ENCODE measurements at regions not wholly inside any gene's neighbourhood (a gene's known extent, or its start where the extent isn't known, plus 50 kb on each side); places are given as distances from the start of the nearest gene placed in this dataset.

DNA sequence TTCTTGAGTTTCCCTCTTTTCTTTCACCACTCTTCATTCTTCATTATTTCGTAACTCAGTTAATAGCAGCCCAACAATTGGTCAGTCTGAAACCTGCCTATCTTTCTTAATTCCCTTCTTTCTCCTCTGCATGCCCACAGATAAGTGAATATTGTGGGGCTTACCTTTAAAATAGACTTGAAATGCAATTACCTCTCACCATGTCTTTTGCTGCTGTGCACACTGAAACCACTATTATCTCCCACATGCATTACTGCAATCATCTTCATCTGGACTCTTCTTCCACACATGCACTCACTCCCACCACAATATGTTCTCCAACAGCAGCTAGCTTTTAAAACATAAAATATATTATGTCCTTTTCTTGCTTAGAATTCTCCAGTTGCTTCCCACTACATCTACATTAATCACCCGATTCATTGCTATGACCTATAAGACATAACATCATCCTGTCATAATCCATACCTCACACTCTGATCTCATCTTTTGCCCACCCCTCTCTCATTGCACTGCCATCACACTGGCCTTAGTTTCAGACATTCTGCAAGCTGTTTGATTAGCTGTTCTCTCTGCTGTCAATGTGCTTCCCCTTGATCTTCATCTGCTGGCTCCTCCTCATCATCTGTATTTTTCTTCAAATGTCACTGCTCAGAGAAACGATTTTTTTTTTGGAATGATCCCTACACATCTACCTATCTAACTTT is 304.8 kb downstream of the PTPRC start:
- H3K4me1 ChIP-seq (ENCODE audit: insufficient read depth, low read length, severe bottlenecking): peaks cover 32% of the 10 kb centered on the region
- H3K4me2 ChIP-seq (ENCODE audit: low read length): no peak overlapping the region
- no peaks in the 10 kb centered on the region for H3K27me3 ChIP-seq (ENCODE audit: insufficient read depth, low read length)
- no peak overlapping the region for H3K9ac ChIP-seq (ENCODE audit: low read length)
- H3K36me3 ChIP-seq (ENCODE audit: insufficient read depth, low read length): no peaks in the 10 kb centered on the region
- H4K20me1 ChIP-seq (ENCODE audit: insufficient read depth, low read length): no peaks in the 10 kb centered on the region
- no peaks in the 10 kb centered on the region for H3K9me3 ChIP-seq (ENCODE audit: low read length)
- TF ChIP-seq, protein P1, sequence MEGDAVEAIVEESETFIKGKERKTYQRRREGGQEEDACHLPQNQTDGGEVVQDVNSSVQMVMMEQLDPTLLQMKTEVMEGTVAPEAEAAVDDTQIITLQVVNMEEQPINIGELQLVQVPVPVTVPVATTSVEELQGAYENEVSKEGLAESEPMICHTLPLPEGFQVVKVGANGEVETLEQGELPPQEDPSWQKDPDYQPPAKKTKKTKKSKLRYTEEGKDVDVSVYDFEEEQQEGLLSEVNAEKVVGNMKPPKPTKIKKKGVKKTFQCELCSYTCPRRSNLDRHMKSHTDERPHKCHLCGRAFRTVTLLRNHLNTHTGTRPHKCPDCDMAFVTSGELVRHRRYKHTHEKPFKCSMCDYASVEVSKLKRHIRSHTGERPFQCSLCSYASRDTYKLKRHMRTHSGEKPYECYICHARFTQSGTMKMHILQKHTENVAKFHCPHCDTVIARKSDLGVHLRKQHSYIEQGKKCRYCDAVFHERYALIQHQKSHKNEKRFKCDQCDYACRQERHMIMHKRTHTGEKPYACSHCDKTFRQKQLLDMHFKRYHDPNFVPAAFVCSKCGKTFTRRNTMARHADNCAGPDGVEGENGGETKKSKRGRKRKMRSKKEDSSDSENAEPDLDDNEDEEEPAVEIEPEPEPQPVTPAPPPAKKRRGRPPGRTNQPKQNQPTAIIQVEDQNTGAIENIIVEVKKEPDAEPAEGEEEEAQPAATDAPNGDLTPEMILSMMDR (IDR thresholded peaks at IDR 0.05; ENCODE audit: low read length): no peak
- no peak for TF ChIP-seq EZH2 (IDR thresholded peaks at IDR 0.05; ENCODE audit: borderline replicate concordance, low read length)
- no peaks in the 10 kb centered on the region for H3K9me2 ChIP-seq (ENCODE audit: low read depth, low read length)
- H3K4me3 ChIP-seq (ENCODE audit: low read depth, low read length, poor library complexity, severe bottlenecking): no peak overlapping the region
- no peak overlapping the region for H3K27ac ChIP-seq (ENCODE audit: low read depth, low read length, poor library complexity, severe bottlenecking)
- H2AFZ ChIP-seq (ENCODE audit: low read length): no peak overlapping the region
- no peaks in the 10 kb centered on the region for H3F3A ChIP-seq (ENCODE audit: insufficient read depth, low read length)
- H3K79me2 ChIP-seq (ENCODE audit: insufficient read depth, low read length): no peaks in the 10 kb centered on the region

DNA sequence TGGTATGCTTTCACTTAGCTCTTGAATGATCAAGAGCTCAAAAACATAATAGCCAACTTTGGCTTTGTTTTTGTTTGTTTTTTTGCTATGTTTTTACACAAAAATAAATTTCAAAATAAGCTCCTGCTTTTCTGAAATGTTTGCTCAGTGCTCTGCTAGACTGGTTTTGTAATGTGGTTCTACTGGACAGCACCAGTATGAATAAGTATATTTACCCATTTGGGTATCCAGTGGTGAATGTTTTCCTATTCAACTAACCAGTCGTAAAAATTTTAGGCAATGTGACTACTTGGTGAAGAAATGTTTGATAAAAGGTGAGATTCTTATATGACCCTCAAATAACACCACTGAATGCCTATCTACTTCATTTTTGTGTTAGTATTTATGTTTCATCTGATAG is 308.6 kb downstream of the PTPRC start:
- H3K4me3 ChIP-seq (ENCODE audit: low read depth, low read length, poor library complexity, severe bottlenecking): no peak overlapping the region
- no peaks in the 10 kb centered on the region for H3K36me3 ChIP-seq (ENCODE audit: insufficient read depth, low read length)
- no peak overlapping the region for H2AFZ ChIP-seq (ENCODE audit: low read length)
- TF ChIP-seq, protein P1 (IDR thresholded peaks at IDR 0.05; ENCODE audit: low read length): no peak
- no peak for TF ChIP-seq EZH2 (IDR thresholded peaks at IDR 0.05; ENCODE audit: borderline replicate concordance, low read length)
- H3K4me1 ChIP-seq (ENCODE audit: insufficient read depth, low read length, severe bottlenecking): peaks cover 17% of the 10 kb centered on the region
- no peaks in the 10 kb centered on the region for H3K9me2 ChIP-seq (ENCODE audit: low read depth, low read length)
- no peaks in the 10 kb centered on the region for H3K27me3 ChIP-seq (ENCODE audit: insufficient read depth, low read length)
- no peaks in the 10 kb centered on the region for H3K9me3 ChIP-seq (ENCODE audit: low read length)
- H3K79me2 ChIP-seq (ENCODE audit: insufficient read depth, low read length): no peaks in the 10 kb centered on the region
- no peak overlapping the region for H3K9ac ChIP-seq (ENCODE audit: low read length)
- H4K20me1 ChIP-seq (ENCODE audit: insufficient read depth, low read length): no peaks in the 10 kb centered on the region
- no peaks in the 10 kb centered on the region for H3F3A ChIP-seq (ENCODE audit: insufficient read depth, low read length)
- no peak overlapping the region for H3K4me2 ChIP-seq (ENCODE audit: low read length)
- H3K27ac ChIP-seq (ENCODE audit: low read depth, low read length, poor library complexity, severe bottlenecking): no peak overlapping the region

DNA sequence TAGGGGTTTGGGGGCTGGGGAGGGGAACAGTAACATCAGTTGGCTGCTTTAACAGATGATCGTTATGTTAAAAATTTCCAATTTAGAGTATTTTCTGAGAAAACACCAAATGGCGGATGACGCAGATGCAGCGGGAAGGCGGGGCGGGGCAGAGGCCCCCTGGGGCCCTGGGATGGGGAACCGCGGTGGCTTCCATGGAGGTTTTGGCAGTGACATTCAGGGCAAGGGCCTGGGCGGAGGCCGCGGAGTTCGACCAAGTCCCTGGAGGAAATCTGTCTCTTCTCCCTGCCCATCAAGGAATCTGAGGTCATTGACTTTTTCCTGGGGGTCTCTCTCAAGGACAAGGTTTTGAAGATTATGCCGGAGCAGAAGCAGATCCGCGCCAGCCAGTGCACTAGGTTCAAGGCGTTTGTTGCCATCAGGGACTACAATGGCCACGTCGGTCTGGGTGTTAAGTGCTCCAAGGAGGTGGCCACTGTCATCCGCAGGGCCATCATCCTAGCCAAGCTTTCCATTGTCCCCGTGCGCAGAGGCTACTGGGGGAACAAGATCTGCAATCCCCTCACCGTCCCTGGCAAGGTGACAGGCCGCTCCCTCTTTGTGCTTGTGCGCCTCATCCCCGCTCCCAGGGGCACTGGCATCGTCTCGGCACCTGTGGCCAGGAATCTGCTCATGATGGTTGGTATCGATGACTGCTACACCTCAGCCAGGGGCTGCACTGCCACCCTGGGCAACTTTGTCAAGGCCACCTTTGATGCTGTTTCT is 310.2 kb downstream of the PTPRC start:
- Histone ChIP-seq H3F3A (ENCODE audit: insufficient read depth, low read length) (no peaks in the 10 kb centered on the region), H3K9ac (ENCODE audit: low read length) (no peak overlapping the region), H3K27ac (ENCODE audit: low read depth, low read length, poor library complexity, severe bottlenecking) (no peak overlapping the region), H3K79me2 (ENCODE audit: insufficient read depth, low read length) (no peaks in the 10 kb centered on the region), H3K27me3 (ENCODE audit: insufficient read depth, low read length) (no peaks in the 10 kb centered on the region), H2AFZ (ENCODE audit: low read length) (no peak overlapping the region), H3K9me2 (ENCODE audit: low read depth, low read length) (no peaks in the 10 kb centered on the region), H3K4me1 (ENCODE audit: insufficient read depth, low read length, severe bottlenecking) (peaks cover 6% of the 10 kb centered on the region), H4K20me1 (ENCODE audit: insufficient read depth, low read length) (no peaks in the 10 kb centered on the region), H3K4me3 (ENCODE audit: low read depth, low read length, poor library complexity, severe bottlenecking) (no peak overlapping the region), H3K36me3 (ENCODE audit: insufficient read depth, low read length) (no peaks in the 10 kb centered on the region), H3K9me3 (ENCODE audit: low read length) (no peaks in the 10 kb centered on the region), H3K4me2 (ENCODE audit: low read length) (no peak overlapping the region)
- TF ChIP-seq EZH2 (IDR thresholded peaks at IDR 0.05; ENCODE audit: borderline replicate concordance, low read length): no peak
- TF ChIP-seq, protein P1 (IDR thresholded peaks at IDR 0.05; ENCODE audit: low read length): no peak

Data from OCI-LY1 (cell line).